ENCODE measurements at regions not wholly inside any gene's neighbourhood (a gene's known extent, or its start where the extent isn't known, plus 50 kb on each side); places are given as distances from the start of the nearest gene placed in this dataset.

DNA sequence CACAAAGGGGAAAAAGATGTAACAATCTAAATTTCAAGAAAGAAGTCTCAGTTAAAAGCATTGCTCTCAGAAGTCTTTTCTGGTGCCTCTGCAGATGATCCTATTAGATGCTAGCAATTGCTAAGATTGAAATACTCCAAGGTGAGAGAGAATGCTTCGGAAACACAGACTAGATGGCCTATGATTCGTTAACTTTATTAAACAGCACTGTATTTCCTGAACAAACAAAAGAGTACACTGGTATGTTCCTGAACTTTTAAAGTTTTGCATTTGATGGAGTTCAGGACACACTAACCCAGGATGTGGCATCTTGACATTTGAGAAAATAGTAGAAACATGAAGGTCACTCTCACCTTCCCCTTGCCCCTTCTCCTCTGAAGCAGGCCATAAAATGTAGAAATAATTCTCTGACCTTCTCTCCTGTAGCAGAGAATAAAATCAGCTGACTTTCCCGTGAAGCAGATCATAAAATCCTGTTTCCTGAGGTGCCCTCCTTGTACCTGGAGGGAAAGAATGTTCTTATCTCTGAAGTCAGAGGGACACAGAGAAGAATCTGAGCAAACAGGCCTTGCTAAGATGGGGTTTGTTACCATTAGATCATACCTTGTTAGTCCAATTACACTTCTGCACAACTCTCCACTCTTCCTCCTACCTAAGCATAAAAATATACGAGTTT lies 142.9 kb upstream of the USP25 start:
- Mint-ChIP-seq H3K9me3 (no peaks in the 10 kb centered on the region; the same call in 2 of the 3 replicates), H3K27me3 (ENCODE audit: insufficient read depth, low read depth, poor library complexity) (peaks cover 1% of the 10 kb centered on the region), H3K36me3 (ENCODE audit: low read depth) (no peaks in the 10 kb centered on the region), H3K4me3 (no peak overlapping the region), H3K4me1 (no peaks in the 10 kb centered on the region), H3K27ac (no peak overlapping the region)
- Histone ChIP-seq H3K9me2 (ENCODE audit: insufficient read depth) (peaks cover under 1% of the 10 kb centered on the region; the same call in 1 of the 2 replicates), H3K4me3 (no peak overlapping the region), H2AFZ (no peak overlapping the region; the same call in 1 of the 2 replicates), H3K36me3 (ENCODE audit: insufficient read depth) (no peaks in the 10 kb centered on the region), H3K27me3 (ENCODE audit: insufficient read depth) (no peaks in the 10 kb centered on the region), H3K4me2 (no peak overlapping the region), H3K79me2 (replicated peaks; ENCODE audit: insufficient read depth) (no peaks in the 10 kb centered on the region), H3F3A (replicated peaks; ENCODE audit: low read depth) (no peaks in the 10 kb centered on the region), H3K27ac (ENCODE audit: low read depth) (no peak overlapping the region), H3K4me1 (ENCODE audit: insufficient read depth) (no peaks in the 10 kb centered on the region), H4K20me1 (replicated peaks; ENCODE audit: insufficient read depth) (no peaks in the 10 kb centered on the region)
- no peak for ATAC-seq
- DNase-seq (ENCODE audit: low spot score): no peak
- TF ChIP-seq, protein P1, sequence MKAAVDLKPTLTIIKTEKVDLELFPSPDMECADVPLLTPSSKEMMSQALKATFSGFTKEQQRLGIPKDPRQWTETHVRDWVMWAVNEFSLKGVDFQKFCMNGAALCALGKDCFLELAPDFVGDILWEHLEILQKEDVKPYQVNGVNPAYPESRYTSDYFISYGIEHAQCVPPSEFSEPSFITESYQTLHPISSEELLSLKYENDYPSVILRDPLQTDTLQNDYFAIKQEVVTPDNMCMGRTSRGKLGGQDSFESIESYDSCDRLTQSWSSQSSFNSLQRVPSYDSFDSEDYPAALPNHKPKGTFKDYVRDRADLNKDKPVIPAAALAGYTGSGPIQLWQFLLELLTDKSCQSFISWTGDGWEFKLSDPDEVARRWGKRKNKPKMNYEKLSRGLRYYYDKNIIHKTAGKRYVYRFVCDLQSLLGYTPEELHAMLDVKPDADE (IDR thresholded peaks at IDR 0.05): no peak
- TF ChIP-seq JUNB (IDR thresholded peaks at IDR 0.05; ENCODE audit: unreplicated experiment): no peak
- TF ChIP-seq, protein P2, sequence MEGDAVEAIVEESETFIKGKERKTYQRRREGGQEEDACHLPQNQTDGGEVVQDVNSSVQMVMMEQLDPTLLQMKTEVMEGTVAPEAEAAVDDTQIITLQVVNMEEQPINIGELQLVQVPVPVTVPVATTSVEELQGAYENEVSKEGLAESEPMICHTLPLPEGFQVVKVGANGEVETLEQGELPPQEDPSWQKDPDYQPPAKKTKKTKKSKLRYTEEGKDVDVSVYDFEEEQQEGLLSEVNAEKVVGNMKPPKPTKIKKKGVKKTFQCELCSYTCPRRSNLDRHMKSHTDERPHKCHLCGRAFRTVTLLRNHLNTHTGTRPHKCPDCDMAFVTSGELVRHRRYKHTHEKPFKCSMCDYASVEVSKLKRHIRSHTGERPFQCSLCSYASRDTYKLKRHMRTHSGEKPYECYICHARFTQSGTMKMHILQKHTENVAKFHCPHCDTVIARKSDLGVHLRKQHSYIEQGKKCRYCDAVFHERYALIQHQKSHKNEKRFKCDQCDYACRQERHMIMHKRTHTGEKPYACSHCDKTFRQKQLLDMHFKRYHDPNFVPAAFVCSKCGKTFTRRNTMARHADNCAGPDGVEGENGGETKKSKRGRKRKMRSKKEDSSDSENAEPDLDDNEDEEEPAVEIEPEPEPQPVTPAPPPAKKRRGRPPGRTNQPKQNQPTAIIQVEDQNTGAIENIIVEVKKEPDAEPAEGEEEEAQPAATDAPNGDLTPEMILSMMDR (conservative IDR thresholded peaks at IDR 0.05; ENCODE audit: low read depth in 2 of 2): no peak
- no peak for TF ChIP-seq EZH2 (IDR thresholded peaks at IDR 0.05; ENCODE audit: low read depth, unreplicated experiment)
- TF ChIP-seq, protein P3, sequence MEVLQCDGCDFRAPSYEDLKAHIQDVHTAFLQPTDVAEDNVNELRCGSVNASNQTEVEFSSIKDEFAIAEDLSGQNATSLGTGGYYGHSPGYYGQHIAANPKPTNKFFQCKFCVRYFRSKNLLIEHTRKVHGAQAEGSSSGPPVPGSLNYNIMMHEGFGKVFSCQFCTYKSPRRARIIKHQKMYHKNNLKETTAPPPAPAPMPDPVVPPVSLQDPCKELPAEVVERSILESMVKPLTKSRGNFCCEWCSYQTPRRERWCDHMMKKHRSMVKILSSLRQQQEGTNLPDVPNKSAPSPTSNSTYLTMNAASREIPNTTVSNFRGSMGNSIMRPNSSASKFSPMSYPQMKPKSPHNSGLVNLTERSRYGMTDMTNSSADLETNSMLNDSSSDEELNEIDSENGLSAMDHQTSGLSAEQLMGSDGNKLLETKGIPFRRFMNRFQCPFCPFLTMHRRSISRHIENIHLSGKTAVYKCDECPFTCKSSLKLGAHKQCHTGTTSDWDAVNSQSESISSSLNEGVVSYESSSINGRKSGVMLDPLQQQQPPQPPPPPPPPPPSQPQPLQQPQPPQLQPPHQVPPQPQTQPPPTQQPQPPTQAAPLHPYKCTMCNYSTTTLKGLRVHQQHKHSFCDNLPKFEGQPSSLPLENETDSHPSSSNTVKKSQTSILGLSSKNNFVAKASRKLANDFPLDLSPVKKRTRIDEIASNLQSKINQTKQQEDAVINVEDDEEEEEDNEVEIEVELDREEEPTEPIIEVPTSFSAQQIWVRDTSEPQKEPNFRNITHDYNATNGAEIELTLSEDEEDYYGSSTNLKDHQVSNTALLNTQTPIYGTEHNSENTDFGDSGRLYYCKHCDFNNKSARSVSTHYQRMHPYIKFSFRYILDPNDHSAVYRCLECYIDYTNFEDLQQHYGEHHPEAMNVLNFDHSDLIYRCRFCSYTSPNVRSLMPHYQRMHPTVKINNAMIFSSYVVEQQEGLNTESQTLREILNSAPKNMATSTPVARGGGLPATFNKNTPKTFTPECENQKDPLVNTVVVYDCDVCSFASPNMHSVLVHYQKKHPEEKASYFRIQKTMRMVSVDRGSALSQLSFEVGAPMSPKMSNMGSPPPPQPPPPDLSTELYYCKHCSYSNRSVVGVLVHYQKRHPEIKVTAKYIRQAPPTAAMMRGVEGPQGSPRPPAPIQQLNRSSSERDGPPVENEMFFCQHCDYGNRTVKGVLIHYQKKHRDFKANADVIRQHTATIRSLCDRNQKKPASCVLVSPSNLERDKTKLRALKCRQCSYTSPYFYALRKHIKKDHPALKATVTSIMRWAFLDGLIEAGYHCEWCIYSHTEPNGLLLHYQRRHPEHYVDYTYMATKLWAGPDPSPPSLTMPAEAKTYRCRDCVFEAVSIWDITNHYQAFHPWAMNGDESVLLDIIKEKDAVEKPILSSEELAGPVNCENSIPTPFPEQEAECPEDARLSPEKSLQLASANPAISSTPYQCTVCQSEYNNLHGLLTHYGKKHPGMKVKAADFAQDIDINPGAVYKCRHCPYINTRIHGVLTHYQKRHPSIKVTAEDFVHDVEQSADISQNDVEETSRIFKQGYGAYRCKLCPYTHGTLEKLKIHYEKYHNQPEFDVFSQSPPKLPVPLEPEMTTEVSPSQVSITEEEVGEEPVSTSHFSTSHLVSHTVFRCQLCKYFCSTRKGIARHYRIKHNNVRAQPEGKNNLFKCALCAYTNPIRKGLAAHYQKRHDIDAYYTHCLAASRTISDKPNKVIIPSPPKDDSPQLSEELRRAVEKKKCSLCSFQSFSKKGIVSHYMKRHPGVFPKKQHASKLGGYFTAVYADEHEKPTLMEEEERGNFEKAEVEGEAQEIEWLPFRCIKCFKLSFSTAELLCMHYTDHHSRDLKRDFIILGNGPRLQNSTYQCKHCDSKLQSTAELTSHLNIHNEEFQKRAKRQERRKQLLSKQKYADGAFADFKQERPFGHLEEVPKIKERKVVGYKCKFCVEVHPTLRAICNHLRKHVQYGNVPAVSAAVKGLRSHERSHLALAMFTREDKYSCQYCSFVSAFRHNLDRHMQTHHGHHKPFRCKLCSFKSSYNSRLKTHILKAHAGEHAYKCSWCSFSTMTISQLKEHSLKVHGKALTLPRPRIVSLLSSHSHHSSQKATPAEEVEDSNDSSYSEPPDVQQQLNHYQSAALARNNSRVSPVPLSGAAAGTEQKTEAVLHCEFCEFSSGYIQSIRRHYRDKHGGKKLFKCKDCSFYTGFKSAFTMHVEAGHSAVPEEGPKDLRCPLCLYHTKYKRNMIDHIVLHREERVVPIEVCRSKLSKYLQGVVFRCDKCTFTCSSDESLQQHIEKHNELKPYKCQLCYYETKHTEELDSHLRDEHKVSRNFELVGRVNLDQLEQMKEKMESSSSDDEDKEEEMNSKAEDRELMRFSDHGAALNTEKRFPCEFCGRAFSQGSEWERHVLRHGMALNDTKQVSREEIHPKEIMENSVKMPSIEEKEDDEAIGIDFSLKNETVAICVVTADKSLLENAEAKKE (CRISPR knock-in tag; IDR thresholded peaks at IDR 0.05): no peak
- no peak for TF ChIP-seq ZNF331 (CRISPR knock-in tag; IDR thresholded peaks at IDR 0.05; ENCODE audit: low read depth)
- no peak for TF ChIP-seq STAT1 (IDR thresholded peaks at IDR 0.05; ENCODE audit: unreplicated experiment)
- TF ChIP-seq NANOG (IDR thresholded peaks at IDR 0.05; ENCODE audit: borderline replicate concordance): no peak
- no peak for TF ChIP-seq CREB1 (CRISPR knock-in tag; IDR thresholded peaks at IDR 0.05; ENCODE audit: low read depth)
- no peak for TF ChIP-seq EZH2phosphoT487 (IDR thresholded peaks at IDR 0.05; ENCODE audit: unreplicated experiment)
- TF ChIP-seq, protein P4, sequence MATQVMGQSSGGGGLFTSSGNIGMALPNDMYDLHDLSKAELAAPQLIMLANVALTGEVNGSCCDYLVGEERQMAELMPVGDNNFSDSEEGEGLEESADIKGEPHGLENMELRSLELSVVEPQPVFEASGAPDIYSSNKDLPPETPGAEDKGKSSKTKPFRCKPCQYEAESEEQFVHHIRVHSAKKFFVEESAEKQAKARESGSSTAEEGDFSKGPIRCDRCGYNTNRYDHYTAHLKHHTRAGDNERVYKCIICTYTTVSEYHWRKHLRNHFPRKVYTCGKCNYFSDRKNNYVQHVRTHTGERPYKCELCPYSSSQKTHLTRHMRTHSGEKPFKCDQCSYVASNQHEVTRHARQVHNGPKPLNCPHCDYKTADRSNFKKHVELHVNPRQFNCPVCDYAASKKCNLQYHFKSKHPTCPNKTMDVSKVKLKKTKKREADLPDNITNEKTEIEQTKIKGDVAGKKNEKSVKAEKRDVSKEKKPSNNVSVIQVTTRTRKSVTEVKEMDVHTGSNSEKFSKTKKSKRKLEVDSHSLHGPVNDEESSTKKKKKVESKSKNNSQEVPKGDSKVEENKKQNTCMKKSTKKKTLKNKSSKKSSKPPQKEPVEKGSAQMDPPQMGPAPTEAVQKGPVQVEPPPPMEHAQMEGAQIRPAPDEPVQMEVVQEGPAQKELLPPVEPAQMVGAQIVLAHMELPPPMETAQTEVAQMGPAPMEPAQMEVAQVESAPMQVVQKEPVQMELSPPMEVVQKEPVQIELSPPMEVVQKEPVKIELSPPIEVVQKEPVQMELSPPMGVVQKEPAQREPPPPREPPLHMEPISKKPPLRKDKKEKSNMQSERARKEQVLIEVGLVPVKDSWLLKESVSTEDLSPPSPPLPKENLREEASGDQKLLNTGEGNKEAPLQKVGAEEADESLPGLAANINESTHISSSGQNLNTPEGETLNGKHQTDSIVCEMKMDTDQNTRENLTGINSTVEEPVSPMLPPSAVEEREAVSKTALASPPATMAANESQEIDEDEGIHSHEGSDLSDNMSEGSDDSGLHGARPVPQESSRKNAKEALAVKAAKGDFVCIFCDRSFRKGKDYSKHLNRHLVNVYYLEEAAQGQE (IDR thresholded peaks at IDR 0.05; ENCODE audit: unreplicated experiment): no peak

Measured in GM23338 (cell line).